Neural crest cell (in vitro differentiated cells): ENCODE measurements at regions not wholly inside any gene's neighbourhood (a gene's known extent, or its start where the extent isn't known, plus 50 kb on each side); places are given as distances from the start of the nearest gene placed in this dataset.

Experiments used
- DNase-seq: peaks from one replicate; pipeline ENCODE4 v3.0.0; 2021; ENCODE audit warnings: low read depth, mixed read lengths, low spot score
- H3K27ac Mint-ChIP-seq: one replicate; pipeline ENCODE4 v1.8.0; 2021; ENCODE audit warnings: mild to moderate bottlenecking, mixed read lengths; ENCODE audit not compliant: unreplicated experiment
- H3K27me3 Mint-ChIP-seq: 2 replicates; pipeline ENCODE4 v1.8.0; 2021; ENCODE audit warnings: low read depth, mild to moderate bottlenecking, mixed read lengths
- H3K36me3 Mint-ChIP-seq: 2 replicates; pipeline ENCODE4 v1.8.0; 2021; ENCODE audit warnings: low read depth, mild to moderate bottlenecking, mixed read lengths
- H3K4me1 Mint-ChIP-seq: 2 replicates; pipeline ENCODE4 v1.8.0; 2021; ENCODE audit warnings: mixed read lengths
- H3K4me3 Mint-ChIP-seq: one replicate; pipeline ENCODE4 v1.8.0; 2021; ENCODE audit warnings: mild to moderate bottlenecking, mixed read lengths
- H3K9me3 Mint-ChIP-seq: 2 replicates; pipeline ENCODE4 v1.8.0; 2021; ENCODE audit warnings: mixed read lengths
- CTCF ChIP-seq: fragments of 200-600 bp; sonication (generic); conservative IDR thresholded peaks from 2 replicates; pipeline ENCODE4 v1.5.0; 2021; ENCODE audit warnings: antibody characterized with exemption, mild to moderate bottlenecking

GRCh38 chr6:148091394-148091793 is 251.2 kb upstream of the SASH1 start:
- no peak for DNase-seq
- Mint-ChIP-seq H3K36me3 (peaks cover 10% of the 10 kb centered on the region), H3K4me1 (no peaks in the 10 kb centered on the region), H3K27me3 (no peaks in the 10 kb centered on the region), H3K4me3 (no peak overlapping the region), H3K9me3 (peaks cover 2% of the 10 kb centered on the region), H3K27ac (no peak overlapping the region)
- no peak for TF ChIP-seq CTCF

- no peak for DNase-seq
- H3K4me3 Mint-ChIP-seq: peak overlapping the region; percentile 71
- no peaks in the 10 kb centered on the region for H3K36me3 Mint-ChIP-seq
- H3K4me1 Mint-ChIP-seq: peaks cover 27% of the 10 kb centered on the region
- TF ChIP-seq CTCF: no peak
- H3K27me3 Mint-ChIP-seq: no peaks in the 10 kb centered on the region
- H3K27ac Mint-ChIP-seq: no peak overlapping the region
- H3K9me3 Mint-ChIP-seq: peaks cover 6% of the 10 kb centered on the region
These were observed 239.2 kb upstream of the SASH1 start for GRCh38 chr6:148103436-148103835.

GRCh38 chr6:148104131-148104530 is 238.5 kb upstream of the SASH1 start:
- H3K4me3 Mint-ChIP-seq: peak overlapping the region; percentile 36
- H3K27ac Mint-ChIP-seq: no peak overlapping the region
- peaks cover 27% of the 10 kb centered on the region for H3K4me1 Mint-ChIP-seq
- no peak for DNase-seq
- peaks cover 3% of the 10 kb centered on the region for H3K9me3 Mint-ChIP-seq
- no peak for TF ChIP-seq CTCF
- H3K27me3 Mint-ChIP-seq: no peaks in the 10 kb centered on the region
- peaks cover 2% of the 10 kb centered on the region for H3K36me3 Mint-ChIP-seq

GRCh38 chr6:148105695-148106094 is 236.9 kb upstream of the SASH1 start:
- no peak overlapping the region for H3K27ac Mint-ChIP-seq
- H3K27me3 Mint-ChIP-seq: no peaks in the 10 kb centered on the region
- peaks cover 2% of the 10 kb centered on the region for H3K36me3 Mint-ChIP-seq
- no peak for TF ChIP-seq CTCF
- peaks cover 27% of the 10 kb centered on the region for H3K4me1 Mint-ChIP-seq
- H3K9me3 Mint-ChIP-seq: no peaks in the 10 kb centered on the region
- DNase-seq: no peak
- no peak overlapping the region for H3K4me3 Mint-ChIP-seq

- Mint-ChIP-seq H3K4me1 (peaks cover 27% of the 10 kb centered on the region), H3K9me3 (no peaks in the 10 kb centered on the region), H3K27ac (no peak overlapping the region), H3K36me3 (peaks cover 2% of the 10 kb centered on the region), H3K27me3 (no peaks in the 10 kb centered on the region), H3K4me3 (no peak overlapping the region)
- DNase-seq: no peak
- no peak for TF ChIP-seq CTCF
These were observed 234.7 kb upstream of the SASH1 start for GRCh38 chr6:148107911-148108310.

- no peak for DNase-seq
- H3K4me1 Mint-ChIP-seq: peaks cover 9% of the 10 kb centered on the region
- H3K27me3 Mint-ChIP-seq: no peaks in the 10 kb centered on the region
- no peaks in the 10 kb centered on the region for H3K9me3 Mint-ChIP-seq
- no peak for TF ChIP-seq CTCF
- no peak overlapping the region for H3K27ac Mint-ChIP-seq
- H3K36me3 Mint-ChIP-seq: peaks cover 2% of the 10 kb centered on the region
- H3K4me3 Mint-ChIP-seq: no peak overlapping the region
These were observed 232.9 kb upstream of the SASH1 start for GRCh38 chr6:148109732-148110131.
